Cardiac septum (tissue), 1 donor: ENCODE measurements at regions not wholly inside any gene's neighbourhood (a gene's known extent, or its start where the extent isn't known, plus 50 kb on each side); places are given as distances from the start of the nearest gene placed in this dataset.

Experiments
- DNase-seq: peaks from one replicate; pipeline ENCODE4 v3.0.0-alpha.2; 2020; ENCODE audit warnings: low spot score
- intact Hi-C: fragments of 100-400 bp; cut with DNase I; formaldehyde crosslinking; loops from one replicate; pipeline ENCODE4 v1.14.0; 2022
- donor health status: DM: no; HTN: no; CAD: no.

GRCh38 chr14:26905229-26905628 lies 307.4 kb upstream of the NOVA1 start:
- intact Hi-C loops: no loop called here

GRCh38 chr14:26913786-26914185 lies 316.0 kb upstream of the NOVA1 start:
- DNase-seq: no peak
- intact Hi-C loops: loop anchor here (10.0 kb wide), 1 partner anchor 519 kb away; no protein-coding TSS in a partner anchor

More at GRCh38 chr14:26905229-26905628, 307.4 kb upstream of the NOVA1 start:
- no peak for DNase-seq

GRCh38 chr14:26917086-26917485 lies 319.3 kb upstream of the NOVA1 start:
- DNase-seq: no peak
- intact Hi-C loops: loop anchor here (10.0 kb wide), 1 partner anchor 522 kb away; no protein-coding TSS in a partner anchor

- DNase-seq: no peak
- intact Hi-C loops: no loop called here
Measured at GRCh38 chr14:26925876-26926584, 328.2 kb upstream of the NOVA1 start.

GRCh38 chr14:26926585-26926984 lies 328.8 kb upstream of the NOVA1 start:
- intact Hi-C loops: no loop called here
- no peak for DNase-seq

GRCh38 chr14:26928019-26928418 lies 330.2 kb upstream of the NOVA1 start:
- DNase-seq: no peak
- intact Hi-C loops: no loop called here

GRCh38 chr14:26929361-26929760 lies 331.5 kb upstream of the NOVA1 start:
- intact Hi-C loops: no loop called here
- DNase-seq: no peak

GRCh38 chr14:26930576-26930975 lies 332.7 kb upstream of the NOVA1 start:
- intact Hi-C loops: no loop called here
- no peak for DNase-seq

GRCh38 chr14:26932606-26933005 lies 334.8 kb upstream of the NOVA1 start:
- DNase-seq: no peak
- intact Hi-C loops: no loop called here

GRCh38 chr14:26933431-26933830 lies 335.6 kb upstream of the NOVA1 start:
- DNase-seq: no peak
- intact Hi-C loops: no loop called here

- no peak for DNase-seq
- intact Hi-C loops: no loop called here
Measured at GRCh38 chr14:26934151-26934550, 336.3 kb upstream of the NOVA1 start.

- intact Hi-C loops: no loop called here
- DNase-seq: no peak
Measured at GRCh38 chr14:26935733-26936132, 337.9 kb upstream of the NOVA1 start.

- no peak for DNase-seq
- intact Hi-C loops: no loop called here
Measured at GRCh38 chr14:26938054-26938453, 340.2 kb upstream of the NOVA1 start.

GRCh38 chr14:26939755-26940154 lies 341.9 kb upstream of the NOVA1 start:
- intact Hi-C loops: no loop called here

GRCh38 chr14:26941521-26941920 lies 343.7 kb upstream of the NOVA1 start:
- intact Hi-C loops: no loop called here
- no peak for DNase-seq

More at GRCh38 chr14:26939755-26940154, 341.9 kb upstream of the NOVA1 start:
- no peak for DNase-seq

GRCh38 chr14:26947265-26947664 lies 349.4 kb upstream of the NOVA1 start:
- intact Hi-C loops: no loop called here
- DNase-seq: no peak

GRCh38 chr14:26959437-26959836 lies 361.6 kb upstream of the NOVA1 start:
- intact Hi-C loops: no loop called here
- DNase-seq: no peak

- intact Hi-C loops: no loop called here
- no peak for DNase-seq
Measured at GRCh38 chr14:26959972-26960660, 362.3 kb upstream of the NOVA1 start.

GRCh38 chr14:26963711-26964110 lies 365.9 kb upstream of the NOVA1 start:
- DNase-seq: no peak
- intact Hi-C loops: no loop called here

- intact Hi-C loops: no loop called here
- DNase-seq: no peak
Measured at GRCh38 chr14:26965490-26965889, 367.7 kb upstream of the NOVA1 start.

- intact Hi-C loops: no loop called here
- DNase-seq: no peak
Measured at GRCh38 chr14:26966908-26967307, 369.1 kb upstream of the NOVA1 start.
